ENCODE measurements at regions not wholly inside any gene's neighbourhood (a gene's known extent, or its start where the extent isn't known, plus 50 kb on each side); places are given as distances from the start of the nearest gene placed in this dataset.
"Not testable (repeated sequence)": the region's sequence is repeated elsewhere in the genome, so short reads cannot be mapped to it uniquely, and the experiment has no call there.

DNA sequence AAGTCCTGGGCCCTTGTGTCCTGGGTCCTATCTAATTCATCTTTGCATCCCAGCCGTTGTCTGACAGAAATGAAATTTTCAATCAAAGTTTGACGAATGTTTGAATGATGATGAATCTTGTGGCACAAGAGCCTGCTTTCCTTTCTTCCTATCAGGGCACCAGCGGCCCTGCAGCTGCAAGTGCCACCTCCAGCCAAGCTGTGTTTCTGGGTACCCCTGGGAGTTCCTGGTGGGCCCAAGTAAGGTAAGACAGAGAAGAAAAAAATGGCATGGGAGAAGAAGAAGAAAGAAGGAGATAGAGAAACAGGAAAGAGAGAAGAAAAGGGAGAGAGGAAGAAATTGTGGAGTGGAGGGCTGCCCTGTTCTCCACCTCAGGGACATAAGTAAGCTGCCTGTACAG, 782.1 kb upstream of the TPTE start:
- no peak overlapping the region for H3K9ac ChIP-seq (ENCODE audit: low read depth in 1 of 2, low read length in 2 of 2)
- TF ChIP-seq FOXA1 (IDR thresholded peaks at IDR 0.05) (no peak), YY1 (IDR thresholded peaks at IDR 0.05) (no peak), JUND (IDR thresholded peaks at IDR 0.05) (no peak), RAD21 (IDR thresholded peaks at IDR 0.05) (no peak), EGR1 (IDR thresholded peaks at IDR 0.05; ENCODE audit: low read depth in 2 of 2) (no peak)
- TF ChIP-seq, protein P1, sequence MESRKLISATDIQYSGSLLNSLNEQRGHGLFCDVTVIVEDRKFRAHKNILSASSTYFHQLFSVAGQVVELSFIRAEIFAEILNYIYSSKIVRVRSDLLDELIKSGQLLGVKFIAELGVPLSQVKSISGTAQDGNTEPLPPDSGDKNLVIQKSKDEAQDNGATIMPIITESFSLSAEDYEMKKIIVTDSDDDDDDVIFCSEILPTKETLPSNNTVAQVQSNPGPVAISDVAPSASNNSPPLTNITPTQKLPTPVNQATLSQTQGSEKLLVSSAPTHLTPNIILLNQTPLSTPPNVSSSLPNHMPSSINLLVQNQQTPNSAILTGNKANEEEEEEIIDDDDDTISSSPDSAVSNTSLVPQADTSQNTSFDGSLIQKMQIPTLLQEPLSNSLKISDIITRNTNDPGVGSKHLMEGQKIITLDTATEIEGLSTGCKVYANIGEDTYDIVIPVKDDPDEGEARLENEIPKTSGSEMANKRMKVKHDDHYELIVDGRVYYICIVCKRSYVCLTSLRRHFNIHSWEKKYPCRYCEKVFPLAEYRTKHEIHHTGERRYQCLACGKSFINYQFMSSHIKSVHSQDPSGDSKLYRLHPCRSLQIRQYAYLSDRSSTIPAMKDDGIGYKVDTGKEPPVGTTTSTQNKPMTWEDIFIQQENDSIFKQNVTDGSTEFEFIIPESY (IDR thresholded peaks at IDR 0.05), result no peak
- TF ChIP-seq, protein P2, sequence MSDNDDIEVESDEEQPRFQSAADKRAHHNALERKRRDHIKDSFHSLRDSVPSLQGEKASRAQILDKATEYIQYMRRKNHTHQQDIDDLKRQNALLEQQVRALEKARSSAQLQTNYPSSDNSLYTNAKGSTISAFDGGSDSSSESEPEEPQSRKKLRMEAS (IDR thresholded peaks at IDR 0.05), result no peak
- TF ChIP-seq, protein P3, sequence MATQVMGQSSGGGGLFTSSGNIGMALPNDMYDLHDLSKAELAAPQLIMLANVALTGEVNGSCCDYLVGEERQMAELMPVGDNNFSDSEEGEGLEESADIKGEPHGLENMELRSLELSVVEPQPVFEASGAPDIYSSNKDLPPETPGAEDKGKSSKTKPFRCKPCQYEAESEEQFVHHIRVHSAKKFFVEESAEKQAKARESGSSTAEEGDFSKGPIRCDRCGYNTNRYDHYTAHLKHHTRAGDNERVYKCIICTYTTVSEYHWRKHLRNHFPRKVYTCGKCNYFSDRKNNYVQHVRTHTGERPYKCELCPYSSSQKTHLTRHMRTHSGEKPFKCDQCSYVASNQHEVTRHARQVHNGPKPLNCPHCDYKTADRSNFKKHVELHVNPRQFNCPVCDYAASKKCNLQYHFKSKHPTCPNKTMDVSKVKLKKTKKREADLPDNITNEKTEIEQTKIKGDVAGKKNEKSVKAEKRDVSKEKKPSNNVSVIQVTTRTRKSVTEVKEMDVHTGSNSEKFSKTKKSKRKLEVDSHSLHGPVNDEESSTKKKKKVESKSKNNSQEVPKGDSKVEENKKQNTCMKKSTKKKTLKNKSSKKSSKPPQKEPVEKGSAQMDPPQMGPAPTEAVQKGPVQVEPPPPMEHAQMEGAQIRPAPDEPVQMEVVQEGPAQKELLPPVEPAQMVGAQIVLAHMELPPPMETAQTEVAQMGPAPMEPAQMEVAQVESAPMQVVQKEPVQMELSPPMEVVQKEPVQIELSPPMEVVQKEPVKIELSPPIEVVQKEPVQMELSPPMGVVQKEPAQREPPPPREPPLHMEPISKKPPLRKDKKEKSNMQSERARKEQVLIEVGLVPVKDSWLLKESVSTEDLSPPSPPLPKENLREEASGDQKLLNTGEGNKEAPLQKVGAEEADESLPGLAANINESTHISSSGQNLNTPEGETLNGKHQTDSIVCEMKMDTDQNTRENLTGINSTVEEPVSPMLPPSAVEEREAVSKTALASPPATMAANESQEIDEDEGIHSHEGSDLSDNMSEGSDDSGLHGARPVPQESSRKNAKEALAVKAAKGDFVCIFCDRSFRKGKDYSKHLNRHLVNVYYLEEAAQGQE (IDR thresholded peaks at IDR 0.05), result no peak

DNA sequence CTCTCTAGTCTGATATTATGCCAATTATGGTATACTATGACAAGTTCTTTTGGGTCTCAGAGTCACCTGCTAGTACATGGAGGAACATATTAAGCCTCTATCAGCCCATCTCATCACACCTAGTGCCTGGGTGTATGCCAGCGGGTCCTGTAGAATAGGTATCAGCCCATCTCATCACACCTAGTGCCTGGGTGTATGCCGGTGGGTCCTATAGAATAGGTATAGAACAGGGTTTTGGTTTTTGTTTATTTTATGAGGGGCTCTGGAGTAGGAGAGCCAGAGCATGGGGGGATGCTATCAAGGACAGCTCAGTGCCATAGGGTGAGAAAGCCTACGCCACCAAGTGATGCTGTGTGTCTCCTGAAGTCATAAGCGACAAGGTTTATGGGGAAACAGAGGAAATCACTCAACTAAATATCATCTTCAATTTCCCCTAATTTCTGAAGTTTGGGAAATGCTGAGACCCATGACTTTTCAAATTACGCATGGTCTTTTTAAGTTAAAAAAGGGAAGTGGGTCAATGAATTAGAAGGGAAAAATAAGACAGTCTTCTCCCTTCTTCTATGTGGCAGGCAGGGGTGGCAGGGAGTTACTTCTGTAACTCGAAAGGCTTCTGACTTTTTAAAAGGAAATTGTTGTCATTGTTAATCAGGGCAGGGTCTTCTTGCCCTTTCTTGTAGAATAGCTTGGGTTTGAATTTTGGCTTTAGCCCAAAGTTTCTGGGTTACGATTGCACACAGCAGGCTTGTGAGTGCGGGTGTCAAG, 781.0 kb upstream of the TPTE start:
- not testable (repeated sequence) for H3K9ac ChIP-seq (ENCODE audit: low read depth in 1 of 2, low read length in 2 of 2); H3K36me3 ChIP-seq (ENCODE audit: control insufficient read depth in 4 of 4, insufficient read depth in 3 of 4, low read depth in 1 of 4, low read length in 3 of 4); H3K4me3 ChIP-seq (ENCODE audit: low read depth in 1 of 3, low read length in 3 of 3); H3K27me3 ChIP-seq (ENCODE audit: control insufficient read depth in 4 of 4, insufficient read depth in 4 of 4, low read length in 3 of 4); H3K4me1 ChIP-seq (ENCODE audit: control insufficient read depth in 4 of 4, insufficient read depth in 4 of 4, low read length in 3 of 4); DNase-seq (ENCODE audit: low spot score); H3K27ac ChIP-seq (ENCODE audit: low read depth in 1 of 2, low read length in 2 of 2); H3K9me3 ChIP-seq (ENCODE audit: control insufficient read depth in 4 of 4, low read length in 3 of 4)
- WGBS, result 53% methylated on average over 8 of the region's 8 CpGs

More for the DNA sequence above, 782.1 kb upstream of the TPTE start:
- Histone ChIP-seq H3K9me3 (ENCODE audit: control insufficient read depth in 4 of 4, low read length in 3 of 4) (peaks cover 0 to 9% (median 4%) of the 10 kb centered on the region in 4 donors), H3K27me3 (ENCODE audit: control insufficient read depth in 4 of 4, insufficient read depth in 4 of 4, low read length in 3 of 4) (no peaks in the 10 kb centered on the region), H3K27ac (ENCODE audit: low read depth in 1 of 2, low read length in 2 of 2) (no peak overlapping the region), H3K4me3 (ENCODE audit: low read depth in 1 of 3, low read length in 3 of 3) (no peak overlapping the region), H3K36me3 (ENCODE audit: control insufficient read depth in 4 of 4, insufficient read depth in 3 of 4, low read depth in 1 of 4, low read length in 3 of 4) (no peaks in the 10 kb centered on the region), H3K4me1 (ENCODE audit: control insufficient read depth in 4 of 4, insufficient read depth in 4 of 4, low read length in 3 of 4) (no peaks in the 10 kb centered on the region)
- WGBS, result 49% methylated on average over 3 of the region's 3 CpGs
- DNase-seq (ENCODE audit: low spot score), result no peak

DNA sequence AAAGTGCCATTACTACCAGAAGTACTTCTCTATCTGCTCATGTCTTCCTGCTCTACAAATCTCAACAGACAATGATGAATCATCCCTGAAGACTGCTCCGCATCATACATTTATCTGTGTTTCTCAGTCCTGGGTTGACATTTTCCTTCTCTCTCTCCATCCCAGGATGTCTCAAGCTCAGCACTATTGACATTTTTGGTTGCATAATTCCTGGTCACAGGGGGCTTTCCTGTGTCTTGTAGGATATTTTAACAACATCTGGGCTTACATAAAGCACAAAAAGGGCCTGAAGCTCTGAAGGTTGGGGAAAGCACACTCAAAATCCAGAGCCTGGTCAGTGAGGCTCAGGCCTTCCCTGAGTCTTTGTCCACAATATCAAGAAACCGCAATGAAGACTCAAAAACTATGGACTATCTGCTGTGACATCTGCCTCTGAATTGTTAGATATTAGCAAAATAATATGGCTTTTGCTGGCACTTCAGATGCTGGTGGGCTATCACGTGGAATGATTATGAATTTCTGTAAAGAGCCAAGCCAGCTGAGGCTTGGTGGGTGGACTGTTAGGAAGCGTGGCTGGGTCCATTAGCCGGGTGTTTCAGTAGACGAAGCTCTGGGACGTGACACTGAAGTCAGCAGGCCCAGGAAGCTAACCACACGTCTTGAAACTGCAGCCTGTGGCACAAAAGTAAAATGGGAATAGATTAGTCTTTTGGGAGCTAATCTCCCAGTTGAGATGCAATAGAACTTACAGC, 780.2 kb upstream of the TPTE start:
- H3K27me3 ChIP-seq (ENCODE audit: control insufficient read depth in 4 of 4, insufficient read depth in 4 of 4, low read length in 3 of 4); DNase-seq (ENCODE audit: low spot score); H3K27ac ChIP-seq (ENCODE audit: low read depth in 1 of 2, low read length in 2 of 2); H3K4me1 ChIP-seq (ENCODE audit: control insufficient read depth in 4 of 4, insufficient read depth in 4 of 4, low read length in 3 of 4); H3K36me3 ChIP-seq (ENCODE audit: control insufficient read depth in 4 of 4, insufficient read depth in 3 of 4, low read depth in 1 of 4, low read length in 3 of 4); H3K9ac ChIP-seq (ENCODE audit: low read depth in 1 of 2, low read length in 2 of 2); H3K4me3 ChIP-seq (ENCODE audit: low read depth in 1 of 3, low read length in 3 of 3); H3K9me3 ChIP-seq (ENCODE audit: control insufficient read depth in 4 of 4, low read length in 3 of 4): not testable (repeated sequence)
- 55% methylated on average over 8 of the region's 8 CpGs for WGBS

DNA sequence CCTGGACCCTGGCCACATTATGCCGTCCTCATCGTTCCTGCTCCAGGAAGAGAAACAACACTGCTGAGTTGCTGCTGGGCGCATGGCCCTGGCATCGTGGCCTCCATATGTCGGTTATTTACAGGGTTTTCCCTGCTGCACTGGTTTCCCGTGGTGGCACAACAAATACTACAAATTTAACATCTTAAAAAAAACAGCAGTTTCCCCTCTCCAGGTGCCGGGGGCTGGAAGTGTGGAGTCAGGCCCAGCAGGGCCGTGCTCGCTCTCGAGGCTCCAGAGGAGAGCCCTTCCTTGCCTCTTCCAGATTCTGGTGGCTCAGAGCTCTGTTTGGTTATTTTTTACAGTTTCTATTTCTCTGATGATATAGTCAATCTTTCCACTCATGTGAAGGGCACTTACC, 777.8 kb upstream of the TPTE start:
- DNase-seq (ENCODE audit: low spot score); H3K27me3 ChIP-seq (ENCODE audit: control insufficient read depth in 4 of 4, insufficient read depth in 4 of 4, low read length in 3 of 4); H3K36me3 ChIP-seq (ENCODE audit: control insufficient read depth in 4 of 4, insufficient read depth in 3 of 4, low read depth in 1 of 4, low read length in 3 of 4); H3K4me1 ChIP-seq (ENCODE audit: control insufficient read depth in 4 of 4, insufficient read depth in 4 of 4, low read length in 3 of 4); H3K4me3 ChIP-seq (ENCODE audit: low read depth in 1 of 3, low read length in 3 of 3); H3K27ac ChIP-seq (ENCODE audit: low read depth in 1 of 2, low read length in 2 of 2); H3K9ac ChIP-seq (ENCODE audit: low read depth in 1 of 2, low read length in 2 of 2); H3K9me3 ChIP-seq (ENCODE audit: control insufficient read depth in 4 of 4, low read length in 3 of 4): not testable (repeated sequence)
- WGBS, result 80% methylated on average over 10 of the region's 10 CpGs

DNA sequence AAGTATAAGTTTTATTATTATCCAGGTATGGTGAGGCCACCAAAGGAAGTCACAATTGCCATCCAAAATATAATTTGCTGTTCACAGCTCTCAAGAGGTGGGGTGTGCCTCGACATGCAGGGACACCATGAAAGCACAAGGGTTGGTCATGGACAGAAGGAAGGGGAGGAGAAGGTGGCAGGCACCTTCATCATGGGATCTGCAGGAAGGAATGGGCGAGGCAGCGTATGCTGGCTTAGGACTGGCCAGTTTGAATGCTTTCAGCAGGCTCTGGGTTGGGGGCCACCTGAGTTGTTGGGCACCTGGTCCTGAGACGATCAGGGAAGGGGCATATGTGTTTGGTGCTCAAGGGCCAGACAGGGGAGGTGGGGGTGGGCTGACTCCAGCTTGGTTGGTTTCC, 777.2 kb upstream of the TPTE start:
- not testable (repeated sequence) for H3K4me1 ChIP-seq (ENCODE audit: control insufficient read depth in 4 of 4, insufficient read depth in 4 of 4, low read length in 3 of 4); H3K9me3 ChIP-seq (ENCODE audit: control insufficient read depth in 4 of 4, low read length in 3 of 4); H3K9ac ChIP-seq (ENCODE audit: low read depth in 1 of 2, low read length in 2 of 2); H3K27me3 ChIP-seq (ENCODE audit: control insufficient read depth in 4 of 4, insufficient read depth in 4 of 4, low read length in 3 of 4); H3K36me3 ChIP-seq (ENCODE audit: control insufficient read depth in 4 of 4, insufficient read depth in 3 of 4, low read depth in 1 of 4, low read length in 3 of 4); H3K4me3 ChIP-seq (ENCODE audit: low read depth in 1 of 3, low read length in 3 of 3); DNase-seq (ENCODE audit: low spot score); H3K27ac ChIP-seq (ENCODE audit: low read depth in 1 of 2, low read length in 2 of 2)
- 29% methylated on average over 4 of the region's 4 CpGs for WGBS
